A549 (cell line): ENCODE measurements at regions not wholly inside any gene's neighbourhood (a gene's known extent, or its start where the extent isn't known, plus 50 kb on each side); places are given as distances from the start of the nearest gene placed in this dataset.

Source experiments
- ATAC-seq, 2 experiments: fragments of 200-7000 bp in 1 of 2; fragments of >200 bp in 1 of 2; cut with Nextera tagmentation in 1 of 2; cut with Tn5 transposase in 1 of 2; 3 replicates each; pipeline versions ENCODE4 v1.8.0 to v1.9.1; 2018 to 2020; ENCODE audit warnings: mild to moderate bottlenecking in 1 of 2, moderate library complexity in 1 of 2
- CTCF ChIA-PET: fragments of 300-600 bp; sonication (Branson Sonifier 250); formaldehyde crosslinking; extraction: SDS; loops from one replicate; lab custom pipeline; 2021; ENCODE audit warnings: antibody characterized with exemption, inconsistent platforms; lab: Yijun Ruan, JAX
- POLR2A ChIA-PET: fragments of 350-600 bp; formaldehyde crosslinking; extraction: SDS; loops from one replicate; lab custom pipeline; 2021; ENCODE audit warnings: antibody characterized with exemption, inconsistent platforms; lab: Yijun Ruan, JAX
- DNase-seq, 2 experiments: peaks; one replicate each; pipeline versions ENCODE4 v3.0.0 to v3.0.0-alpha.2; 2011 to 2016; ENCODE audit warnings: low read depth in 1 of 2, low spot score in 1 of 2
- FAIRE-seq: peaks from 2 replicates; lab custom pipeline; 2011; peaks lifted over from hg19 to GRCh38; lab: Jason Lieb, UNC
- H3K27ac ChIP-seq, 2 experiments: fragments of >200 bp; sonication (Bioruptor Twin); formaldehyde crosslinking; 3 replicates each; pipeline ENCODE4 v1.5.1; 2016 to 2017
- H3K4me1 ChIP-seq: fragments of >200 bp; sonication (Bioruptor Twin); formaldehyde crosslinking; 3 replicates; pipeline ENCODE4 v1.6.1; 2016
- H3K4me2 ChIP-seq: fragments of >200 bp; sonication (Bioruptor Twin); formaldehyde crosslinking; 3 replicates; pipeline ENCODE4 v1.6.1; 2016
- H3K4me3 ChIP-seq: fragments of >200 bp; sonication (Bioruptor Twin); formaldehyde crosslinking; 3 replicates; pipeline ENCODE4 v1.5.1; 2016
- H3K9me3 ChIP-seq: fragments of >200 bp; sonication (Bioruptor Twin); formaldehyde crosslinking; 3 replicates; pipeline ENCODE4 v1.6.1; 2016
- BHLHE40 ChIP-seq: IDR thresholded peaks from 2 replicates; pipeline ENCODE4 v1.6.1; 2012; ENCODE audit warnings: low read depth, low read length, inconsistent platforms
- CBX2 ChIP-seq: fragments of 200-600 bp; sonication (generic); IDR thresholded peaks from 2 replicates; pipeline ENCODE4 v1.6.1; 2016; ENCODE audit warnings: low read depth, mild to moderate bottlenecking, borderline replicate concordance
- CBX8 ChIP-seq: fragments of 200-600 bp; sonication (generic); IDR thresholded peaks from 2 replicates; pipeline ENCODE4 v1.6.1; 2016
- CEBPB ChIP-seq, 2 experiments: fragments of >200 bp in 1 of 2; sonication (Bioruptor Twin) in 1 of 2; formaldehyde crosslinking in 1 of 2; IDR thresholded peaks; 2 replicates each; pipeline ENCODE4 v1.6.1; 2012 to 2016
- CHD2 ChIP-seq: fragments of 150-350 bp; IDR thresholded peaks from 2 replicates; pipeline ENCODE4 v1.6.1; 2014; ENCODE audit warnings: low read length; ENCODE audit not compliant: partially characterized antibody
- CHD4 ChIP-seq: fragments of 200-600 bp; sonication (generic); IDR thresholded peaks from 2 replicates; pipeline ENCODE4 v1.6.1; 2016; ENCODE audit warnings: antibody characterized with exemption, mild to moderate bottlenecking, borderline replicate concordance
- EHF ChIP-seq: fragments of 250-450 bp; sonication (Bioruptor Pico); IDR thresholded peaks from 2 replicates; pipeline ENCODE4 v1.5.0; 2020; ENCODE audit warnings: mild to moderate bottlenecking
- EHMT2 ChIP-seq: fragments of 200-600 bp; sonication (generic); IDR thresholded peaks from 2 replicates; pipeline ENCODE4 v1.6.1; 2016; ENCODE audit warnings: antibody characterized with exemption, low read depth, mild to moderate bottlenecking, moderate library complexity
- EP300 ChIP-seq, 2 experiments: fragments of >200 bp; sonication (Bioruptor Twin); formaldehyde crosslinking; IDR thresholded peaks; 2 replicates in 1 of 2; 3 replicates in 1 of 2; pipeline ENCODE4 v1.6.1; 2016 to 2017
- ESRRA ChIP-seq: fragments of 150-350 bp; IDR thresholded peaks from 2 replicates; pipeline ENCODE4 v1.6.1; 2014; ENCODE audit warnings: mild to moderate bottlenecking, low read length, borderline replicate concordance
- FOSB ChIP-seq: fragments of 250-450 bp; sonication (Bioruptor Pico); IDR thresholded peaks from 2 replicates; pipeline ENCODE4 v1.5.0; 2020; ENCODE audit warnings: mild to moderate bottlenecking, moderate library complexity
- FOSL2 ChIP-seq, 2 experiments: fragments of 450-650 bp in 1 of 2; fragments of >200 bp in 1 of 2; sonication (Bioruptor Twin) in 1 of 2; formaldehyde crosslinking; IDR thresholded peaks; 2 replicates each; pipeline versions ENCODE4 v1.5.0 to v1.6.1; 2016 to 2020; ENCODE audit warnings: mild to moderate bottlenecking in 1 of 2, moderate library complexity in 1 of 2
- FOXS1 ChIP-seq: fragments of 250-450 bp; sonication (Bioruptor Pico); IDR thresholded peaks from 2 replicates; pipeline ENCODE4 v1.5.0; 2020; ENCODE audit warnings: mild to moderate bottlenecking, moderate library complexity
- JUNB ChIP-seq: fragments of >200 bp; sonication (Bioruptor Twin); formaldehyde crosslinking; IDR thresholded peaks from 2 replicates; pipeline ENCODE4 v1.6.1; 2016
- KDM1A ChIP-seq: fragments of 200-600 bp; sonication (generic); IDR thresholded peaks from 2 replicates; pipeline ENCODE4 v1.6.1; 2016; ENCODE audit warnings: low read depth, mild to moderate bottlenecking
- MYC ChIP-seq: IDR thresholded peaks from 2 replicates; pipeline ENCODE4 v1.6.1; 2012; ENCODE audit warnings: mild to moderate bottlenecking, inconsistent platforms, low read length, improper control_type of control experiment, borderline replicate concordance
- NPAS2 ChIP-seq: fragments of 250-450 bp; sonication (Bioruptor Pico); IDR thresholded peaks from 2 replicates; pipeline ENCODE4 v1.8.0; 2022; ENCODE audit warnings: mild to moderate bottlenecking, moderate library complexity, borderline replicate concordance
- NR3C1 ChIP-seq: fragments of >200 bp; sonication (Bioruptor Twin); formaldehyde crosslinking; IDR thresholded peaks from 3 replicates; pipeline ENCODE4 v1.6.1; 2017
- POLR2A ChIP-seq: IDR thresholded peaks from 2 replicates; pipeline ENCODE4 v1.6.1; 2012; ENCODE audit warnings: mild to moderate bottlenecking, low read length
- RFX5 ChIP-seq: fragments of 450-650 bp; IDR thresholded peaks from 2 replicates; pipeline ENCODE4 v1.7.1; 2014; ENCODE audit warnings: antibody characterized with exemption, mild to moderate bottlenecking, moderate library complexity
- SMC3 ChIP-seq: fragments of >200 bp; sonication (Bioruptor Twin); formaldehyde crosslinking; IDR thresholded peaks from 3 replicates; pipeline ENCODE4 v1.6.1; 2018; ENCODE audit warnings: inconsistent platforms
- TFCP2L1 ChIP-seq: fragments of 250-450 bp; sonication (Bioruptor Pico); IDR thresholded peaks from 2 replicates; pipeline ENCODE4 v1.5.0; 2021; ENCODE audit warnings: mild to moderate bottlenecking
- TP53 ChIP-seq: fragments of 250-450 bp; sonication (Bioruptor Pico); IDR thresholded peaks from 2 replicates; pipeline ENCODE4 v1.5.0; 2021; ENCODE audit warnings: mild to moderate bottlenecking, moderate library complexity
- ZFP36 ChIP-seq: fragments of 450-650 bp; IDR thresholded peaks from 2 replicates; pipeline ENCODE4 v1.6.1; 2014; ENCODE audit warnings: borderline replicate concordance; ENCODE audit not compliant: partially characterized antibody
- ZNF302 ChIP-seq: fragments of 250-450 bp; sonication (Bioruptor Pico); IDR thresholded peaks from 2 replicates; pipeline ENCODE4 v1.9.0; 2021; ENCODE audit warnings: inconsistent platforms, mild to moderate bottlenecking, moderate library complexity
- WGBS: methylation state at CpG from one replicate; pipeline ENCODE4 v1.1.6; 2017; ENCODE audit errors: missing lambda C conversion rate; 5-methylcytosine and 5-hydroxymethylcytosine counted together
- TF ChIP-seq, protein P1 (sequence below): fragments of >200 bp; sonication (Bioruptor Twin); formaldehyde crosslinking; IDR thresholded peaks from 2 replicates; pipeline ENCODE4 v1.6.1; 2016
- TF ChIP-seq, protein P2 (sequence below): IDR thresholded peaks from 2 replicates; pipeline ENCODE4 v1.6.1; 2012; ENCODE audit warnings: low read depth, borderline replicate concordance
- TF ChIP-seq, protein P3 (sequence below): fragments of 200-600 bp; sonication (generic); IDR thresholded peaks from 2 replicates; pipeline ENCODE4 v1.6.1; 2016; ENCODE audit warnings: antibody characterized with exemption, mild to moderate bottlenecking, moderate library complexity
- TF ChIP-seq, protein P4 (sequence below): IDR thresholded peaks from 2 replicates; pipeline ENCODE4 v1.6.1; 2012

DNA sequence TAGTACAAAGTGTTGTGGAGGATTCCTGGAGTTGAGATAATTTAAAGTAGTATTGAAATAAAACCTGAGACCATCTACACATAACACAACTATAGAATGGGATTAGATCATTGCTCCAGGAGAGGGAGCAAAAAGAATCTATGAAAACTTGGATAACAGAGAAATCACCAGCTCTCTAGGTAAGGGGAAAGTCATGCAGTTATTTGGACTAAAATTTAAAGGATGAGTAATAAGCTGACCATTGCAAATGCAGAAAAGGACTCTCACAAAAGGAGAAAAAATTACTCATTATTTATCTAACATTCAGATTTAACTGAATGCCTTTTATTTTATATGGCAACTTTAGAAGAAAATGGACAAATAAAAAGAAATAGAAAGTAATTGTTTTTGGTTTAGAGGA lies 1399.8 kb upstream of the ACVR2A start:
- CTCF ChIA-PET: no interaction called here
- Histone ChIP-seq H3K4me2 (no peak overlapping the region), H3K27ac (no peak overlapping the region), H3K4me3 (no peak overlapping the region), H3K4me1 (no peaks in the 10 kb centered on the region), H3K9me3 (no peaks in the 10 kb centered on the region)
- POLR2A ChIA-PET: no interaction called here
- ATAC-seq (no peak), DNase-seq (no peak), FAIRE-seq (no peak)
- TF ChIP-seq TFCP2L1 (CRISPR knock-in tag) (no peak), CBX2 (no peak), FOXS1 (CRISPR knock-in tag) (no peak), ZNF302 (CRISPR knock-in tag) (no peak), KDM1A (no peak), POLR2A (no peak), RFX5 (no peak), CHD2 (no peak)

DNA sequence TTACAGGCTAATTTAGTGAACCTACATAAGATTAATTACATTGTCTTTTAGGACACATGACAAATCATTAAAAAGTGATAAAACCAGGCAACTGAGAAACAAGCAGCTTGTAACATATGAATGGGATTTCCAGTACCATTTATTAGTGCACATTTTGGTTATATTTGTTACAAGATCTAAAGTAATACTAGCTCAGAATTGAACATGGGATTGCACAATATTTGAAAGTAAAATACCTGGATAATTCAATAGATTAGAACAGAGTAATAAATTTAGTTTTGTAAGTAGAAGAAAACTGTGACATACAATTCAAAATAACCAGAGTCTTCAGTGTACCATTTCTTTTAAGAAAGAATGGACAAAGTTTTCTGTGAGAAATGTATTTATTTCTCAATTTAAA lies 1400.7 kb upstream of the ACVR2A start:
- no peak overlapping the region for H3K27ac ChIP-seq
- H3K4me3 ChIP-seq: no peak overlapping the region
- ChIA-PET CTCF (no interaction called here), POLR2A (no interaction called here)
- no peak overlapping the region for H3K4me2 ChIP-seq
- FAIRE-seq (no peak), ATAC-seq (no peak), DNase-seq (no peak)
- no peaks in the 10 kb centered on the region for H3K9me3 ChIP-seq
- H3K4me1 ChIP-seq: no peaks in the 10 kb centered on the region
- TF ChIP-seq ESRRA: no peak
- no peak for TF ChIP-seq TP53
- TF ChIP-seq EHMT2: no peak
- TF ChIP-seq, protein P1, sequence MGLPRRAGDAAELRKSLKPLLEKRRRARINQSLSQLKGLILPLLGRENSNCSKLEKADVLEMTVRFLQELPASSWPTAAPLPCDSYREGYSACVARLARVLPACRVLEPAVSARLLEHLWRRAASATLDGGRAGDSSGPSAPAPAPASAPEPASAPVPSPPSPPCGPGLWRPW: no peak
- no peak for TF ChIP-seq RFX5
- no peak for TF ChIP-seq EHF
- no peak for TF ChIP-seq NPAS2 (CRISPR knock-in tag)
- TF ChIP-seq CHD4: no peak
- TF ChIP-seq CEBPB (IDR thresholded peaks at IDR 0.05): no peak
- no peak for TF ChIP-seq BHLHE40
- no peak for TF ChIP-seq KDM1A
- TF ChIP-seq MYC: no peak

DNA sequence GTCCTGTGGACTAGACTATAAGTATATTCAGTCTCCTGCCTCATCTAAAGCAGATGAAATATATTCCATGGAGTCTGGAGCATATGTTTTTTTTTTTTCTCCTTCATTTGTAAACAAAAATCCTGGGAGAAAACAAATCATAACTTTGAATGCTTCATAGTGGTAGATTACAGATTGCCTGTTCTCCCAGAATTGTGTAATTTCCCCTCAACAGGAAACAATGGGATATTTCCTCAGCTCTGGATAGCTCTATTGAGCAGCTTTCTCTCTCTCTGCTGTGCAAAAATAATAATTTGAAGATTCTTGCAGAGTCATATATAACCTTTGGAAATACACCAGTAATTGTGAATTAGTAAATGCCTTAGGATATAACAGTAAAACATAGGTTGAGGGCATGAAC lies 1406.6 kb upstream of the ACVR2A start:
- FAIRE-seq: no peak
- Histone ChIP-seq H3K4me3 (no peak overlapping the region), H3K9me3 (no peaks in the 10 kb centered on the region), H3K4me2 (no peak overlapping the region), H3K4me1 (no peaks in the 10 kb centered on the region), H3K27ac (no peak overlapping the region)
- ChIA-PET POLR2A (no interaction called here), CTCF (interaction anchor here (1.1 kb wide), 1 partner anchor 85 kb away, joined by 3 read pairs; no protein-coding TSS in a partner anchor)
- no peak for DNase-seq
- no peak for ATAC-seq
- TF ChIP-seq, protein P2, sequence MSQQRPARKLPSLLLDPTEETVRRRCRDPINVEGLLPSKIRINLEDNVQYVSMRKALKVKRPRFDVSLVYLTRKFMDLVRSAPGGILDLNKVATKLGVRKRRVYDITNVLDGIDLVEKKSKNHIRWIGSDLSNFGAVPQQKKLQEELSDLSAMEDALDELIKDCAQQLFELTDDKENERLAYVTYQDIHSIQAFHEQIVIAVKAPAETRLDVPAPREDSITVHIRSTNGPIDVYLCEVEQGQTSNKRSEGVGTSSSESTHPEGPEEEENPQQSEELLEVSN: no peak
- TF ChIP-seq ZNF302 (CRISPR knock-in tag) (no peak), CEBPB (IDR thresholded peaks at IDR 0.05) (no peak), FOSB (no peak), TP53 (no peak), RFX5 (no peak), FOXS1 (CRISPR knock-in tag) (no peak)

DNA sequence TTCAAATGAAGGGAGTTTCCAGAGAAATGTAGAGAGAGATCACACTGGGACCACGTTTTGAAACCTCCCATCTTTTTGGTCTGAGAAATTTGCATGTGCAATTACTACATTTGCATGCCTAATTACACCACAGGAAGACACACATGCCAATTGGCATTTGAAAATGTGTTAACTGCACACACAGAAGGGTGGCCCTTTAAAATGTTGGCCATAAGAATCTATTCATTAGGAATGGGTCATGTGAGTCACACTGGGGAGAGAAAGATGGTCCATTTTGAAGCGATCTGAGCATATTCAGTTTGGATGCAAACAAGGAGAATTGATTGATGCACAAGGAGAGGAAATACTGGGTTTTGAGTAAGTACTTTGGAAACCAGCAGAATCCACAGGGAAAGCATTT lies 1407.1 kb upstream of the ACVR2A start:
- DNase-seq (no peak), FAIRE-seq (no peak), ATAC-seq (no peak)
- 8% methylated on average over 2 of the region's 2 CpGs for WGBS
- Histone ChIP-seq H3K4me2 (no peak overlapping the region), H3K27ac (no peak overlapping the region), H3K4me1 (no peaks in the 10 kb centered on the region), H3K9me3 (no peaks in the 10 kb centered on the region), H3K4me3 (no peak overlapping the region)
- POLR2A ChIA-PET: no interaction called here
- CTCF ChIA-PET: interaction anchor here (1.1 kb wide), 1 partner anchor 84 kb away, joined by 3 read pairs; no protein-coding TSS in a partner anchor
- no peak for TF ChIP-seq CHD4
- TF ChIP-seq EHMT2: no peak
- no peak for TF ChIP-seq CEBPB (IDR thresholded peaks at IDR 0.05)
- TF ChIP-seq ZFP36: no peak
- no peak for TF ChIP-seq JUNB
- no peak for TF ChIP-seq NR3C1
- no peak for TF ChIP-seq EP300 (IDR thresholded peaks at IDR 0.05)
- no peak for TF ChIP-seq FOSB
- TF ChIP-seq, protein P3, sequence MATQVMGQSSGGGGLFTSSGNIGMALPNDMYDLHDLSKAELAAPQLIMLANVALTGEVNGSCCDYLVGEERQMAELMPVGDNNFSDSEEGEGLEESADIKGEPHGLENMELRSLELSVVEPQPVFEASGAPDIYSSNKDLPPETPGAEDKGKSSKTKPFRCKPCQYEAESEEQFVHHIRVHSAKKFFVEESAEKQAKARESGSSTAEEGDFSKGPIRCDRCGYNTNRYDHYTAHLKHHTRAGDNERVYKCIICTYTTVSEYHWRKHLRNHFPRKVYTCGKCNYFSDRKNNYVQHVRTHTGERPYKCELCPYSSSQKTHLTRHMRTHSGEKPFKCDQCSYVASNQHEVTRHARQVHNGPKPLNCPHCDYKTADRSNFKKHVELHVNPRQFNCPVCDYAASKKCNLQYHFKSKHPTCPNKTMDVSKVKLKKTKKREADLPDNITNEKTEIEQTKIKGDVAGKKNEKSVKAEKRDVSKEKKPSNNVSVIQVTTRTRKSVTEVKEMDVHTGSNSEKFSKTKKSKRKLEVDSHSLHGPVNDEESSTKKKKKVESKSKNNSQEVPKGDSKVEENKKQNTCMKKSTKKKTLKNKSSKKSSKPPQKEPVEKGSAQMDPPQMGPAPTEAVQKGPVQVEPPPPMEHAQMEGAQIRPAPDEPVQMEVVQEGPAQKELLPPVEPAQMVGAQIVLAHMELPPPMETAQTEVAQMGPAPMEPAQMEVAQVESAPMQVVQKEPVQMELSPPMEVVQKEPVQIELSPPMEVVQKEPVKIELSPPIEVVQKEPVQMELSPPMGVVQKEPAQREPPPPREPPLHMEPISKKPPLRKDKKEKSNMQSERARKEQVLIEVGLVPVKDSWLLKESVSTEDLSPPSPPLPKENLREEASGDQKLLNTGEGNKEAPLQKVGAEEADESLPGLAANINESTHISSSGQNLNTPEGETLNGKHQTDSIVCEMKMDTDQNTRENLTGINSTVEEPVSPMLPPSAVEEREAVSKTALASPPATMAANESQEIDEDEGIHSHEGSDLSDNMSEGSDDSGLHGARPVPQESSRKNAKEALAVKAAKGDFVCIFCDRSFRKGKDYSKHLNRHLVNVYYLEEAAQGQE: no peak
- TF ChIP-seq, protein P1: no peak
- TF ChIP-seq FOSL2 (IDR thresholded peaks at IDR 0.05): no peak
- no peak for TF ChIP-seq FOSL2 (CRISPR knock-in tag; IDR thresholded peaks at IDR 0.05)
- TF ChIP-seq, protein P4, sequence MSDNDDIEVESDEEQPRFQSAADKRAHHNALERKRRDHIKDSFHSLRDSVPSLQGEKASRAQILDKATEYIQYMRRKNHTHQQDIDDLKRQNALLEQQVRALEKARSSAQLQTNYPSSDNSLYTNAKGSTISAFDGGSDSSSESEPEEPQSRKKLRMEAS: no peak
- TF ChIP-seq TP53: no peak
- TF ChIP-seq CBX8: no peak
- no peak for TF ChIP-seq SMC3
- TF ChIP-seq CHD2: no peak
